GM21717 (cell line): ENCODE measurements at regions not wholly inside any gene's neighbourhood (a gene's known extent, or its start where the extent isn't known, plus 50 kb on each side); places are given as distances from the start of the nearest gene placed in this dataset.
A peak's percentile ranks its signal among the peaks of the same experiment; 100 is the strongest.

Source experiments
- ATAC-seq: cut with Tn5 transposase; IDR thresholded peaks from one replicate; pipeline ENCODE4 v1.9.1; 2021; ENCODE audit warnings: mild to moderate bottlenecking, moderate library complexity; ENCODE audit not compliant: unreplicated experiment

GRCh38 chr11:32531528-32531927 lies 52.1 kb upstream of the EIF3M start:
- no peak for ATAC-seq

DNA sequence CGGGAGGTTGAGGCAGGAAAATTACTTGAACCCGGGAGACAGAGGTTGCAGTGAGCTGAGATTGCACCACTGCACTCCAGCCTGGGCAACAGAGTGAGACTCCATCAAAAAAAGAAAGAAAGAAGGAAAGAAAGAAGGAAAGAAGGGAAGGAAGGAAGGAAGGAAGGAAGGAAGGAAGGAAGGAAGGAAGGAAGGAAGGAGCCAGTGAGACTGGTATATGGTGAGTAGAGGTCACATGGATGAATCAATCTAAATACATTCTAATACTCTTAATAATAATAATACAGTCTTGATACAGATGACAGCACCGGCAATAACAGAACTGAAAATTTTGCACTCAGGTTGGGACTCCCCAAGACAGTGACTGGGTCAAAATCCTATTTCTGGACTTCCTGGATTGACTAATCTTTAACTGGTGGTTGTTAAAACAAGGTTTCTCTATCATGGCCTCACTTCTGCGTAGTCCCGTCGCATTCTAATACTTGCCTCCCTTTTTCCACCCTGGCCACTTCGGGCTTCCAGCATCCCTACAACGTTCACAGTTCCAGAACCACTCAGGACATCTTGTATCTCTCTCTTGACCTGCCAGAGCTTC lies 53.5 kb upstream of the EIF3M start:
- peak; percentile 91 for ATAC-seq

DNA sequence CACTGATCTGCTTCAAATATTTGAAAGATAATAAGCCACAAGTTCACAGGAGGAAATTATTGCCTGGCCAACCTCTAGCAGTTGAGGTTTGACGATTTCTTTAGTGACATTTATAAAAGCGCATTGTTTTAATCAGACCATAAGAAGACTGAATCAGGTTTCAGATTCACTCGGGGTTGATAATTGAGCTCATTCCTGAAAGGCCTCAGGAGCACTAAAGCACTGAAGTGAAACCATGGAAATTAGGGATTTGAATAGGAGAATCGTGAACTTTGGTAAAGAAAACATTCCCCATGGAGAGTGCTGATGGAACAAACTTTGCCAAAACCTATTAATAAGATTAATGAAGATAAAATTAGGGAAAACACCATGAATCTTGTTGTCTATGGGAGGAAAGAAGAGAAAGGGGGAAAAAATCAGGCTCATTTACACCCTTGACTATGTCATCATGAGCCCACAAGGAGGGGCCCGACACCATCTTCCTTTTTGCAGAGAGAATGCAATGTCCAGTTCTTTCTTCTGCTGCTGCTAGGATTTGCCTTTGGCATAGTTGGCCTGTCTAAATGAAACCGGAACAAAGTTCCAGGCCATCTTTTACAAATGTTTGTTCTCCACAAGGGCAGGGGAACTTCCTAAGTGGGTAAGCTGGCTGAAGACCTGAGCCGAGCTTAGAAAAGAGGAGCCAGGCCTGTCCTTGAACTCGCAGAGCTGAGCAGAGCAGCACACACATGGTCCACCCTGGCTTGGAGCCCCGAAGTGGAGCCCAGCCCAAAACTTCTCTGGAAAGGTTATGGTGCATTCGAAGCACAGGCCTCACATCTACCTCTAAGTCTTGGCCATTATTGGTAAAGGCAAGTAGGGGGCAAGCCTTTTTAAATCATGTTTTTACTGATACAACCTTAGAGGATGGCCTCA lies 56.1 kb upstream of the EIF3M start:
- ATAC-seq, result no peak

GRCh38 chr11:32526760-32527159 lies 56.9 kb upstream of the EIF3M start:
- no peak for ATAC-seq

DNA sequence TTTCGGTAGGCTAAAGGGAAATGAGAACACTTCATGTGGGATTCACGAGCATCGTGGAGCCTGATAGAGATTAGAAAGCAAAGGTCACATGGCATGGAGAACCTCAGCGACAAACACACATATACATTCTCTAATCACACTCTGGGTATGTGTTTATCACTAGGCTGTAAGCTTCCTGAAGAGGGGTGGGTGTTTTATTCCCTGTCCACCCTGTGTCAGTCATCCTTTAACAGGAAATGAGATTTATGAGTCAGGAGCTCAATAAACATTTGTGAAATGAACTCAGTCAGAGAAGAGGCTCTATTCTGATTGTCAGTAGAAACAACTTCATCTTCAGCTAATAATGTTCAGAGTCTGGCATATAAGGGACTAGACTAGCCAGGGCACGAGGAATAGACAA lies 71.7 kb upstream of the EIF3M start:
- no peak for ATAC-seq

- ATAC-seq, result no peak
Measured at GRCh38 chr11:32510039-32510438, 73.6 kb upstream of the EIF3M start.

- no peak for ATAC-seq
Measured at GRCh38 chr11:32508780-32509179, 73.4 kb upstream of the WT1 start.

GRCh38 chr11:32500001-32500400 lies 64.7 kb upstream of the WT1 start:
- ATAC-seq, result no peak

- ATAC-seq, result no peak
Measured at GRCh38 chr11:32497951-32498350, 62.6 kb upstream of the WT1 start.

DNA sequence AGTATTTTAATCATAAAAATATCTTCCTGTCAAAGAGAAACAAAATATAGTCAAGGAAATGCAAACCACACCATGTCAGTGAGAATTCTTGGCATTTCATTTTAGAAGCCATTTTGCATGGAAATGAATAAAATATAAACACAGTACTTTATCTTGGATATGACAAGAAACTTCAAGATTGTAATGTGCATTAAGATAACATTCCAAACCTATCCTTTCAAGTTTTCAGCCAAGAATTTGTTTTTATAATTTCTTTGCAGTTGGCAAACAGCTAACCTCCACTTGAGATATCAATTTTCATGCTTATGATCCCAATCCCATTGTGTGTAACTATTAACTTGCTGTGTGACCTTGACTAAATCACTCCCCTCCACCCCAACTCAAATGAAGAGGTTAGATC lies 59.3 kb upstream of the WT1 start:
- ATAC-seq, result no peak

DNA sequence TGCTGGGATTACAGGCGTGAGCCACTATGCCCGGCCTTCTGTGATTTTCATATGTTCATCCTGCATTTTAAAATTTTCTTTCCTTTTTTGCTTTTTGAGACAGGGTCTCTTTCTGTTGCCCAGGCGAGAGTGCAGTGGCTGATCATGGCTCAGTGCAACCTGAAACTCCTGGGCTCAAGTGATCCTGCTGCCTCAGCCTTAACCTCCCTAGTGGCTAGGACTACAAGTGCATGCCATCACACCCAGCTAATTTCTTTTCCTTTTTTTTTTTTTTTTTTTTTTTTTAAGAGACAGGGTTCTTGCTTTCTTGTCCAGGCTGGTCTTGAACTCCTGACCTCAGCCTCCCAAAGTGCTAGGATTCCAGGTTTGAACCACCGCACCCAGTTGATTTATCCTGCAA lies 54.1 kb upstream of the WT1 start:
- no peak for ATAC-seq

GRCh38 chr11:32487270-32487669 lies 51.9 kb upstream of the WT1 start:
- no peak for ATAC-seq

GRCh38 chr11:32485733-32486132 lies 50.4 kb upstream of the WT1 start:
- no peak for ATAC-seq
